H1 (cell line): ENCODE measurements at regions not wholly inside any gene's neighbourhood (a gene's known extent, or its start where the extent isn't known, plus 50 kb on each side); places are given as distances from the start of the nearest gene placed in this dataset.

Experiments
- ASH2L ChIP-seq: fragments of 200-600, 300-600 bp; sonication (generic); IDR thresholded peaks from one replicate; pipeline ENCODE4 v1.7.1; 2017; ENCODE audit warnings: low read length
- CBX8 ChIP-seq: fragments of 300-800, 300-1000 bp; sonication (generic); IDR thresholded peaks from 2 replicates; pipeline ENCODE4 v1.7.1; 2016; ENCODE audit warnings: low read depth, low read length, borderline replicate concordance
- CHD2 ChIP-seq: IDR thresholded peaks from 2 replicates; pipeline ENCODE4 v1.6.1; 2012; ENCODE audit warnings: low read length, improper control_type of control experiment
- JUN ChIP-seq: IDR thresholded peaks from 2 replicates; pipeline ENCODE4 v1.6.1; 2011; ENCODE audit warnings: low read depth, mild to moderate bottlenecking, improper control_type of control experiment, low read length
- KDM4A ChIP-seq: IDR thresholded peaks from one replicate; pipeline ENCODE4 v1.7.1; 2012; ENCODE audit warnings: low read depth, mild to moderate bottlenecking, moderate library complexity, low read length, inconsistent platforms; ENCODE audit not compliant: severe bottlenecking
- MAFK ChIP-seq: IDR thresholded peaks from 2 replicates; pipeline ENCODE4 v1.6.1; 2012; ENCODE audit warnings: low read depth, mild to moderate bottlenecking, improper control_type of control experiment, low read length
- MAX ChIP-seq: IDR thresholded peaks from 2 replicates; pipeline ENCODE4 v1.6.1; 2012; ENCODE audit warnings: inconsistent platforms
- NRF1 ChIP-seq: IDR thresholded peaks from 2 replicates; pipeline ENCODE4 v1.6.1; 2011; ENCODE audit warnings: mild to moderate bottlenecking, low read depth, low read length, improper control_type of control experiment
- POU5F1 ChIP-seq: IDR thresholded peaks from 2 replicates; pipeline ENCODE4 v1.6.1; 2011; ENCODE audit warnings: low read depth, mild to moderate bottlenecking, low read length, moderate library complexity
- RAD21 ChIP-seq, 2 experiments: IDR thresholded peaks in 1 of 2; conservative IDR thresholded peaks in 1 of 2; 2 replicates each; pipeline ENCODE4 v1.6.1; 2011; ENCODE audit warnings: low read depth in 2 of 2, low read length in 2 of 2, improper control_type of control experiment in 1 of 2, inconsistent platforms in 1 of 2, mild to moderate bottlenecking in 1 of 2, moderate library complexity in 1 of 2
- SIN3A ChIP-seq, 2 experiments: IDR thresholded peaks in 1 of 2; conservative IDR thresholded peaks in 1 of 2; 2 replicates each; pipeline ENCODE4 v1.6.1; 2011 to 2012; ENCODE audit warnings: low read length in 2 of 2, improper control_type of control experiment in 1 of 2, low read depth in 1 of 2, mild to moderate bottlenecking in 1 of 2
- SIRT6 ChIP-seq: IDR thresholded peaks from one replicate; pipeline ENCODE4 v1.7.1; 2012; ENCODE audit warnings: low read length, inconsistent platforms
- SIX5 ChIP-seq: IDR thresholded peaks from 2 replicates; pipeline ENCODE4 v1.6.1; 2011; ENCODE audit warnings: mild to moderate bottlenecking, low read depth, low read length
- SUZ12 ChIP-seq: fragments of 200-600 bp; sonication (generic); IDR thresholded peaks from 2 replicates; pipeline ENCODE4 v1.6.1; 2012; ENCODE audit warnings: mild to moderate bottlenecking, inconsistent platforms, low read length, moderate library complexity, mixed read lengths
- TAF7 ChIP-seq: optimal IDR thresholded peaks from 2 replicates; pipeline ENCODE3; 2011; ENCODE audit warnings: low read depth, mild to moderate bottlenecking, inconsistent platforms, low read length, moderate library complexity, borderline replicate concordance
- TCF12 ChIP-seq: IDR thresholded peaks from 2 replicates; pipeline ENCODE4 v1.6.1; 2011; ENCODE audit warnings: low read depth, mild to moderate bottlenecking, low read length
- USF2 ChIP-seq: IDR thresholded peaks from 2 replicates; pipeline ENCODE4 v1.6.1; 2011; ENCODE audit warnings: low read length, improper control_type of control experiment
- ZNF274 ChIP-seq: IDR thresholded peaks from 2 replicates; pipeline ENCODE4 v1.7.0; 2012; ENCODE audit warnings: low read length, borderline replicate concordance; ENCODE audit errors: extremely low read depth

- TF ChIP-seq SIN3A (conservative IDR thresholded peaks at IDR 0.05 in 1 of 2, IDR thresholded peaks at IDR 0.05 in 1 of 2; ENCODE audit: low read depth in 1 of 2, low read length in 2 of 2): no peak
- TF ChIP-seq NRF1: no peak
- TF ChIP-seq SUZ12: no peak
- TF ChIP-seq TCF12: no peak
- TF ChIP-seq SIX5: no peak
- peak; percentile 60 to 65 for TF ChIP-seq RAD21 (IDR thresholded peaks at IDR 0.05 in 1 of 2, conservative IDR thresholded peaks at IDR 0.05 in 1 of 2; ENCODE audit: low read depth in 2 of 2, low read length in 2 of 2)
- no peak for TF ChIP-seq MAX
- TF ChIP-seq CBX8: no peak
- TF ChIP-seq USF2: no peak
- no peak for TF ChIP-seq TAF7
- TF ChIP-seq MAFK: no peak
- no peak for TF ChIP-seq ZNF274
- no peak for TF ChIP-seq JUN
- no peak for TF ChIP-seq SIRT6
- TF ChIP-seq KDM4A: no peak
- no peak for TF ChIP-seq CHD2
- no peak for TF ChIP-seq POU5F1
- TF ChIP-seq ASH2L: no peak
Observed at GRCh38 chr2:126359494-126359893, 296.5 kb upstream of the GYPC start (continued).
